HFFc6 (cell line): ENCODE measurements at regions not wholly inside any gene's neighbourhood (a gene's known extent, or its start where the extent isn't known, plus 50 kb on each side); places are given as distances from the start of the nearest gene placed in this dataset.
A peak's percentile ranks its signal among the peaks of the same experiment; 100 is the strongest.

Experiments
- DNase-seq: peaks from one replicate; pipeline ENCODE4 v3.0.0-alpha.2; 2018
- H3K27ac Mint-ChIP-seq: 2 replicates; pipeline ENCODE4 v1.8.0; 2020; ENCODE audit warnings: mild to moderate bottlenecking, mixed read lengths
- H3K27me3 Mint-ChIP-seq: 2 replicates; pipeline ENCODE4 v1.8.0; 2021; ENCODE audit warnings: mild to moderate bottlenecking, moderate library complexity, mixed read lengths; ENCODE audit not compliant: insufficient read depth
- H3K36me3 Mint-ChIP-seq: 2 replicates; pipeline ENCODE4 v1.8.0; 2021; ENCODE audit warnings: low read depth, mixed read lengths
- H3K4me1 Mint-ChIP-seq: 2 replicates; pipeline ENCODE4 v1.8.0; 2020; ENCODE audit warnings: low read depth, mixed read lengths
- H3K4me3 Mint-ChIP-seq: 2 replicates; pipeline ENCODE4 v1.8.0; 2020; ENCODE audit warnings: mild to moderate bottlenecking, moderate library complexity, mixed read lengths
- H3K9me3 Mint-ChIP-seq: 2 replicates; pipeline ENCODE4 v1.8.0; 2020; ENCODE audit warnings: mild to moderate bottlenecking, mixed read lengths
- TF ChIP-seq, protein P1 (sequence below): fragments of 200-600 bp; sonication (generic); IDR thresholded peaks from 2 replicates; pipeline ENCODE4 v1.5.0; 2021; ENCODE audit warnings: antibody characterized with exemption, mild to moderate bottlenecking

GRCh38 chr4:138706201-138706600, 309.4 kb upstream of the NOCT start:
- Mint-ChIP-seq H3K36me3 (no peaks in the 10 kb centered on the region), H3K9me3 (no peaks in the 10 kb centered on the region), H3K4me1 (no peaks in the 10 kb centered on the region), H3K27ac (no peak overlapping the region), H3K27me3 (peaks cover 27% of the 10 kb centered on the region), H3K4me3 (no peak overlapping the region)
- DNase-seq = no peak
- TF ChIP-seq, protein P1, sequence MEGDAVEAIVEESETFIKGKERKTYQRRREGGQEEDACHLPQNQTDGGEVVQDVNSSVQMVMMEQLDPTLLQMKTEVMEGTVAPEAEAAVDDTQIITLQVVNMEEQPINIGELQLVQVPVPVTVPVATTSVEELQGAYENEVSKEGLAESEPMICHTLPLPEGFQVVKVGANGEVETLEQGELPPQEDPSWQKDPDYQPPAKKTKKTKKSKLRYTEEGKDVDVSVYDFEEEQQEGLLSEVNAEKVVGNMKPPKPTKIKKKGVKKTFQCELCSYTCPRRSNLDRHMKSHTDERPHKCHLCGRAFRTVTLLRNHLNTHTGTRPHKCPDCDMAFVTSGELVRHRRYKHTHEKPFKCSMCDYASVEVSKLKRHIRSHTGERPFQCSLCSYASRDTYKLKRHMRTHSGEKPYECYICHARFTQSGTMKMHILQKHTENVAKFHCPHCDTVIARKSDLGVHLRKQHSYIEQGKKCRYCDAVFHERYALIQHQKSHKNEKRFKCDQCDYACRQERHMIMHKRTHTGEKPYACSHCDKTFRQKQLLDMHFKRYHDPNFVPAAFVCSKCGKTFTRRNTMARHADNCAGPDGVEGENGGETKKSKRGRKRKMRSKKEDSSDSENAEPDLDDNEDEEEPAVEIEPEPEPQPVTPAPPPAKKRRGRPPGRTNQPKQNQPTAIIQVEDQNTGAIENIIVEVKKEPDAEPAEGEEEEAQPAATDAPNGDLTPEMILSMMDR = no peak

DNA sequence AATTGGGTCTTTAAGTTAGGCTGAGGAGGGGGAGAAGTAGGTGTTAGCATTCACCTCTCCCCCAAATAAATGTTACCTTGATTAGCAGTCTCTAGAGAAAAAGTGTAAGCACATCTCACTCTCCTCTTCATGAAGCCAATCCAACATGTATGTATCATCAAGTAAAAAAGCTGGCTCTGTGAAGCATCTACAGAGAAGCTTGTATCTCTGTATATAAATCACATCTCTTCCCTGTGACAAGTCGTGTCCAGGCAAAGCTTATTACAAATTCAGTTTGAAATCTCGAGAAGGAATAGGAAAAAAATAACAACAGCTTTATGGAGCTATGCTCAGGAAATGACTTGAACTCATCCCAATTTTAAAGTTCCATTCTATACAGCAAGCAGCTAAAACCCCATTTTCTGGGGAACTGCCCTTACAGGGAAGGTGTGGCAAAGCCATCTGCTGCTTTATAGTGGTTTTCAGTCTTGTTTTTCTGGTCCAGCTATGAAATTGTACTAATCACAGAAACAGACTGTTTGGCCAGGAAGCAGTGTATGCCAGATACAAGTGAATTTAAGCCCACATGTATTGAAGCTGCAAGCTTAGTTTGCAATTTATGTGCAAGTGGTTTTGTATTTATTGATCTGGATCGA, 313.3 kb upstream of the NOCT start:
- no peaks in the 10 kb centered on the region for H3K9me3 Mint-ChIP-seq
- no peak overlapping the region for H3K4me3 Mint-ChIP-seq
- peaks cover 10% of the 10 kb centered on the region for H3K4me1 Mint-ChIP-seq
- no peaks in the 10 kb centered on the region for H3K36me3 Mint-ChIP-seq
- TF ChIP-seq, protein P1 = no peak
- no peak for DNase-seq
- no peak overlapping the region for H3K27ac Mint-ChIP-seq
- peaks cover 6% of the 10 kb centered on the region; the same call in 1 of the 2 replicates for H3K27me3 Mint-ChIP-seq

DNA sequence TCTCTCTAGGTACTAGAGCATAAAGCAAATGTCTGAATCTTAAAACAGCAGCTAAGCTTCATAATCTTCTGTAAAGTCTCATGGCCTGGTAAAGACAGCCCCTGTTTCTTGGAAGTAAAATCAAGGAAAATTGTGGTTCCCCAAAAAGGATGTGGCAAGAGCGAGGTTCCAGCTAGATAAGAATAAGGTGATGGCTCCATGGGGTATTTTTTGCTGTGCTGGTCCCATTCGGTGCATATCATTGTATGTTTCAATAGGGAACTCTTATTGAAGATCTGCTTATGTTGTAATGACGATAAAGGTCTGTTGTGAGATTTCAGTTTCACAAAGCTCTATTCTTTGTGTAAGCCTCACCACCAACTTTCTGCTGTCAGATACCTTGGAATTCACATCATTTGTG, 316.9 kb upstream of the NOCT start:
- Mint-ChIP-seq H3K9me3 (no peaks in the 10 kb centered on the region), H3K27ac (no peak overlapping the region)

GRCh38 chr4:138697851-138698250, 317.7 kb upstream of the NOCT start:
- H3K4me1 Mint-ChIP-seq = peaks cover 20% of the 10 kb centered on the region
- no peaks in the 10 kb centered on the region for H3K9me3 Mint-ChIP-seq
- TF ChIP-seq, protein P1 = no peak
- no peak overlapping the region for H3K27ac Mint-ChIP-seq
- H3K4me3 Mint-ChIP-seq = no peak overlapping the region
- H3K27me3 Mint-ChIP-seq = peaks cover 10% of the 10 kb centered on the region
- no peak for DNase-seq
- H3K36me3 Mint-ChIP-seq = no peaks in the 10 kb centered on the region

More for the DNA sequence above, 316.9 kb upstream of the NOCT start:
- DNase-seq = no peak
- peaks cover 20% of the 10 kb centered on the region for H3K4me1 Mint-ChIP-seq
- TF ChIP-seq, protein P1 = no peak
- H3K36me3 Mint-ChIP-seq = no peaks in the 10 kb centered on the region
- H3K27me3 Mint-ChIP-seq = peaks cover 7% of the 10 kb centered on the region
- H3K4me3 Mint-ChIP-seq = no peak overlapping the region

GRCh38 chr4:138696771-138697170, 318.8 kb upstream of the NOCT start:
- H3K4me1 Mint-ChIP-seq = peaks cover 20% of the 10 kb centered on the region
- H3K4me3 Mint-ChIP-seq = peak overlapping the region; percentile 39; the same call in 1 of the 2 replicates
- no peak overlapping the region for H3K27ac Mint-ChIP-seq
- H3K27me3 Mint-ChIP-seq = peaks cover 10% of the 10 kb centered on the region
- no peaks in the 10 kb centered on the region for H3K9me3 Mint-ChIP-seq
- DNase-seq = no peak
- TF ChIP-seq, protein P1 = no peak
- no peaks in the 10 kb centered on the region for H3K36me3 Mint-ChIP-seq
